ENCODE measurements at regions not wholly inside any gene's neighbourhood (a gene's known extent, or its start where the extent isn't known, plus 50 kb on each side); places are given as distances from the start of the nearest gene placed in this dataset.
A peak's percentile ranks its signal among the peaks of the same experiment; 100 is the strongest.
"Not testable (repeated sequence)": the region's sequence is repeated elsewhere in the genome, so short reads cannot be mapped to it uniquely, and the experiment has no call there.

- TF ChIP-seq CTCF (IDR thresholded peaks at IDR 0.05; ENCODE audit: poor library complexity) (no peak), EZH2phosphoT487 (IDR thresholded peaks at IDR 0.05; ENCODE audit: low read depth, severe bottlenecking, unreplicated experiment) (no peak), EZH2 (IDR thresholded peaks at IDR 0.05; ENCODE audit: borderline replicate concordance) (no peak)
- Histone ChIP-seq H3K4me3 (no peak overlapping the region), H3K27ac (no peak overlapping the region), H3K9me3 (ENCODE audit: low read depth) (no peaks in the 10 kb centered on the region), H3K4me1 (ENCODE audit: insufficient read depth) (no peaks in the 10 kb centered on the region), H2AFZ (no peak overlapping the region), H4K20me1 (ENCODE audit: insufficient read depth, poor library complexity, severe bottlenecking) (no peaks in the 10 kb centered on the region), H3K9me2 (replicated peaks; ENCODE audit: insufficient read depth) (no peaks in the 10 kb centered on the region), H3K79me2 (no peaks in the 10 kb centered on the region), H3K36me3 (replicated peaks; ENCODE audit: insufficient read depth, low read depth) (no peaks in the 10 kb centered on the region), H3K4me2 (no peak overlapping the region), H3K27me3 (no peaks in the 10 kb centered on the region)
- WGBS (ENCODE audit: low lambda C conversion rate, missing lambda C conversion rate), result 100% methylated on average over 1 of the region's 1 CpG
- no peak for DNase-seq (ENCODE audit: low spot score)
Observed at GRCh38 chr7:113030489-113030888, 56.1 kb downstream of the GPR85 start.

- Histone ChIP-seq H3K4me3 (no peak overlapping the region), H3K4me1 (ENCODE audit: insufficient read depth) (no peaks in the 10 kb centered on the region), H2AFZ (no peak overlapping the region), H3K9me3 (ENCODE audit: low read depth) (no peaks in the 10 kb centered on the region), H3K79me2 (no peaks in the 10 kb centered on the region), H3K4me2 (no peak overlapping the region), H3K27me3 (no peaks in the 10 kb centered on the region), H4K20me1 (ENCODE audit: insufficient read depth, poor library complexity, severe bottlenecking) (no peaks in the 10 kb centered on the region), H3K27ac (no peak overlapping the region), H3K36me3 (replicated peaks; ENCODE audit: insufficient read depth, low read depth) (no peaks in the 10 kb centered on the region), H3K9me2 (replicated peaks; ENCODE audit: insufficient read depth) (no peaks in the 10 kb centered on the region)
- no peak for DNase-seq (ENCODE audit: low spot score)
- TF ChIP-seq CTCF (IDR thresholded peaks at IDR 0.05; ENCODE audit: poor library complexity), result no peak
- no peak for TF ChIP-seq EZH2phosphoT487 (IDR thresholded peaks at IDR 0.05; ENCODE audit: low read depth, severe bottlenecking, unreplicated experiment)
- no peak for TF ChIP-seq EZH2 (IDR thresholded peaks at IDR 0.05; ENCODE audit: borderline replicate concordance)
- 67% methylated on average over 1 of the region's 1 CpG for WGBS (ENCODE audit: low lambda C conversion rate, missing lambda C conversion rate)
Observed at GRCh38 chr7:113026941-113027340, 59.7 kb downstream of the GPR85 start.

GRCh38 chr7:113017144-113017857 lies 69.3 kb downstream of the GPR85 start:
- H3K4me2 ChIP-seq, result not testable (repeated sequence)

GRCh38 chr7:113015034-113015645 lies 71.5 kb downstream of the GPR85 start:
- Histone ChIP-seq H3K9me2 (replicated peaks; ENCODE audit: insufficient read depth) (no peaks in the 10 kb centered on the region), H3K4me3 (no peak overlapping the region), H4K20me1 (ENCODE audit: insufficient read depth, poor library complexity, severe bottlenecking) (no peaks in the 10 kb centered on the region), H3K4me1 (ENCODE audit: insufficient read depth) (no peaks in the 10 kb centered on the region), H2AFZ (no peak overlapping the region), H3K27ac (no peak overlapping the region), H3K36me3 (replicated peaks; ENCODE audit: insufficient read depth, low read depth) (no peaks in the 10 kb centered on the region), H3K79me2 (no peaks in the 10 kb centered on the region), H3K4me2 (no peak overlapping the region), H3K27me3 (no peaks in the 10 kb centered on the region), H3K9me3 (ENCODE audit: low read depth) (no peaks in the 10 kb centered on the region)
- peak; percentile 46 for DNase-seq (ENCODE audit: low spot score)
- 79% methylated on average over 2 of the region's 2 CpGs for WGBS (ENCODE audit: low lambda C conversion rate, missing lambda C conversion rate)
- TF ChIP-seq EZH2 (IDR thresholded peaks at IDR 0.05; ENCODE audit: borderline replicate concordance) (no peak), EZH2phosphoT487 (IDR thresholded peaks at IDR 0.05; ENCODE audit: low read depth, severe bottlenecking, unreplicated experiment) (no peak), CTCF (IDR thresholded peaks at IDR 0.05; ENCODE audit: poor library complexity) (peak; percentile 72)

More at GRCh38 chr7:113017144-113017857, 69.3 kb downstream of the GPR85 start:
- H3K27ac ChIP-seq; H3K9me3 ChIP-seq (ENCODE audit: low read depth); DNase-seq (ENCODE audit: low spot score); H3K4me1 ChIP-seq (ENCODE audit: insufficient read depth); H3K9me2 ChIP-seq (replicated peaks; ENCODE audit: insufficient read depth); H4K20me1 ChIP-seq (ENCODE audit: insufficient read depth, poor library complexity, severe bottlenecking); H3K27me3 ChIP-seq; H3K4me3 ChIP-seq; H2AFZ ChIP-seq; H3K36me3 ChIP-seq (replicated peaks; ENCODE audit: insufficient read depth, low read depth); H3K79me2 ChIP-seq: not testable (repeated sequence)
- WGBS (ENCODE audit: low lambda C conversion rate, missing lambda C conversion rate), result 96% methylated on average over 37 of the region's 43 CpGs

Data from hepatocyte (in vitro differentiated cells).